Endothelial cell of umbilical vein (primary cell): ENCODE measurements at regions not wholly inside any gene's neighbourhood (a gene's known extent, or its start where the extent isn't known, plus 50 kb on each side); places are given as distances from the start of the nearest gene placed in this dataset.

ENCODE experiments used
- BruUV-seq: library from RNA; stranded (reverse); fragments of 400-500 nt; replicated peaks from 2 replicates; lab custom pipeline; 2021; lab: Mats Ljungman, UMichigan
- CTCF ChIA-PET: fragments of 300-600, 350-600 bp; sonication (Branson Sonifier 250); formaldehyde crosslinking; loops from one replicate; lab custom pipeline; 2021; ENCODE audit warnings: antibody characterized with exemption, inconsistent platforms; lab: Charles Lee
- POLR2A ChIA-PET: fragments of 300-600, 350-600 bp; sonication (Branson Sonifier 250); formaldehyde crosslinking; loops from one replicate; lab custom pipeline; 2021; ENCODE audit warnings: antibody characterized with exemption, inconsistent platforms; lab: Charles Lee
- DNase-seq: peaks from one replicate; pipeline ENCODE4 v3.0.0-alpha.2; 2011; ENCODE audit warnings: low read depth, low spot score
- FAIRE-seq: peaks from 2 replicates; lab custom pipeline; 2011; peaks lifted over from hg19 to GRCh38; lab: Jason Lieb, UNC
- H2AFZ ChIP-seq: 2 replicates; pipeline ENCODE4 v1.6.0; 2012; ENCODE audit warnings: low read depth, low read length, control low read depth, inconsistent platforms
- H3K27ac ChIP-seq: 2 replicates; pipeline ENCODE4 v1.5.1; 2011; ENCODE audit warnings: low read depth, mild to moderate bottlenecking, control low read depth, low read length, moderate library complexity; ENCODE audit not compliant: insufficient read depth
- H3K27me3 ChIP-seq, 2 experiments: 2 replicates each; pipeline versions ENCODE4 v1.6.0 to v1.6.1; 2011; ENCODE audit warnings: low read length in 2 of 2, mixed read lengths in 1 of 2; ENCODE audit not compliant: control insufficient read depth in 2 of 2, insufficient read depth in 2 of 2
- H3K36me3 ChIP-seq, 2 experiments: 2 replicates in 1 of 2; 3 replicates in 1 of 2; pipeline ENCODE4 v1.5.1; 2011; ENCODE audit warnings: low read length in 2 of 2, mild to moderate bottlenecking in 1 of 2, moderate library complexity in 1 of 2; ENCODE audit not compliant: control insufficient read depth in 2 of 2, insufficient read depth in 2 of 2; ENCODE audit errors: extremely low read depth in 1 of 2
- H3K4me1 ChIP-seq: 3 replicates; pipeline ENCODE4 v1.5.1; 2011; ENCODE audit warnings: mild to moderate bottlenecking, low read length; ENCODE audit not compliant: control insufficient read depth, insufficient read depth; ENCODE audit errors: extremely low read depth
- H3K4me2 ChIP-seq: 2 replicates; pipeline ENCODE4 v1.6.1; 2011; ENCODE audit warnings: low read length, control low read depth, mixed read lengths; ENCODE audit not compliant: insufficient read depth
- H3K4me3 ChIP-seq, 3 experiments: fragments of 200-600 bp in 1 of 3; sonication (generic), shearing (Covaris generic) in 1 of 3; replicated peaks in 1 of 3; 2 replicates each; pipeline ENCODE4 v1.5.1; 2011 to 2016; ENCODE audit warnings: control low read depth in 3 of 3, low read length in 3 of 3, mild to moderate bottlenecking in 2 of 3, inconsistent platforms in 1 of 3, low read depth in 1 of 3, moderate library complexity in 1 of 3; ENCODE audit not compliant: insufficient read depth in 1 of 3
- H3K79me2 ChIP-seq: 2 replicates; pipeline ENCODE4 v1.6.0; 2012; ENCODE audit warnings: low read length, inconsistent platforms; ENCODE audit not compliant: control insufficient read depth, insufficient read depth
- H3K9ac ChIP-seq: replicated peaks from 2 replicates; pipeline ENCODE3; 2011; ENCODE audit warnings: low read length, control low read depth; ENCODE audit not compliant: insufficient read depth; ENCODE audit errors: extremely low read depth
- H3K9me1 ChIP-seq: replicated peaks from 3 replicates; pipeline ENCODE4 v1.6.0; 2011; ENCODE audit warnings: mild to moderate bottlenecking, low read length; ENCODE audit not compliant: control insufficient read depth, insufficient read depth; ENCODE audit errors: extremely low read depth
- H3K9me3 ChIP-seq: replicated peaks from 2 replicates; pipeline ENCODE4 v1.5.1; 2012; ENCODE audit warnings: low read length, inconsistent platforms; ENCODE audit not compliant: control insufficient read depth, insufficient read depth
- H4K20me1 ChIP-seq: replicated peaks from 2 replicates; pipeline ENCODE3; 2011; ENCODE audit warnings: mild to moderate bottlenecking, low read length; ENCODE audit not compliant: control insufficient read depth, insufficient read depth; ENCODE audit errors: extremely low read depth
- EZH2 ChIP-seq: IDR thresholded peaks from 2 replicates; pipeline ENCODE4 v1.6.1; 2012; ENCODE audit warnings: borderline replicate concordance, low read depth, mild to moderate bottlenecking, moderate library complexity, low read length, inconsistent platforms; ENCODE audit not compliant: severe bottlenecking
- FOS ChIP-seq: IDR thresholded peaks from 2 replicates; pipeline ENCODE4 v1.6.1; 2011; ENCODE audit warnings: mild to moderate bottlenecking, low read length, moderate library complexity, borderline replicate concordance; ENCODE audit not compliant: insufficient read depth
- GATA2 ChIP-seq: IDR thresholded peaks from 2 replicates; pipeline ENCODE4 v1.7.0; 2011; ENCODE audit warnings: low read depth, mild to moderate bottlenecking, moderate library complexity, mixed read lengths, low read length; ENCODE audit not compliant: insufficient read length, insufficient read depth
- JUN ChIP-seq: IDR thresholded peaks from 2 replicates; pipeline ENCODE4 v1.6.1; 2011; ENCODE audit warnings: borderline replicate concordance, low read depth; ENCODE audit not compliant: insufficient read length, insufficient read depth
- MYC ChIP-seq: IDR thresholded peaks from one replicate; pipeline ENCODE4 v1.6.1; 2011; ENCODE audit warnings: mild to moderate bottlenecking, low read depth, low read length
- POLR2A ChIP-seq: IDR thresholded peaks from 2 replicates; pipeline ENCODE4 v1.6.1; 2012; ENCODE audit warnings: low read depth, mild to moderate bottlenecking, control low read depth, low read length
- POLR2AphosphoS5 ChIP-seq: IDR thresholded peaks from 2 replicates; pipeline ENCODE4 v1.6.1; 2012; ENCODE audit warnings: low read depth, mild to moderate bottlenecking, control low read depth, low read length, moderate library complexity; ENCODE audit not compliant: insufficient read depth
- dilution Hi-C: fragments of 300-500 bp; cut with MboI; formaldehyde crosslinking; loops from one replicate; pipeline ENCODE4 v1.15.0; 2019; ENCODE audit warnings: low sequenced_read_pairs; ENCODE audit not compliant: extremely low pct_ligation_motif_present
- intact Hi-C: fragments of 100-400 bp; cut with micrococcal nuclease; formaldehyde crosslinking; loops from one replicate; pipeline ENCODE4 v1.10.0; 2022
- TF ChIP-seq, protein P1 (sequence below): IDR thresholded peaks from 2 replicates; pipeline ENCODE4 v1.6.1; 2011; ENCODE audit not compliant: insufficient read depth, insufficient read length
- TF ChIP-seq, protein P2 (sequence below), 2 donors: IDR thresholded peaks; 1 replicate in 1 of 2; 2 replicates in 1 of 2; pipeline ENCODE4 v1.5.1; 2011; ENCODE audit warnings: low read length in 2 of 2, mild to moderate bottlenecking in 2 of 2, moderate library complexity in 2 of 2, control low read depth in 1 of 2, inconsistent platforms in 1 of 2, low read depth in 1 of 2; ENCODE audit not compliant: insufficient read depth in 1 of 2; ENCODE audit errors: extremely low read depth in 1 of 2

DNA sequence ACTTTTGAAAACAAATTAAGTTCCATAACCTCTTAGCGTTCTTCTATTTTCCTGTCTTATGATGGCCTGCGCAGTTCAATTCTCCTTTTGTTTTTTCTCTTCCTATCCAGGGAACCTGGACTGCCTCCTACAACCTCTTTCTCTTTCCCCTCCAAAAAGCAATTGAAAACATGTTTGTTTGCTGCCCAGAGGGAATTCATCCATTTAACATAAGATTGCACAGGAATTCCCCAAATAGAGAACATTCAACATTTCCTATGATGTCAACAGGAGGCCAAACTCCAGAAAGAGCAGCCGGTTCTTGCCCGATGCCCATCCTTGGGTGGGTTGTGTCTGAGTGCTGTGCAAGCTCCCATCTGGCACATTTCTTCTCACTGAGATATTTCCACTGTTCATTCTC, 94.2 kb upstream of the NRP1 start:
- dilution Hi-C loops (no loop called here), intact Hi-C loops (no loop called here)
- Histone ChIP-seq H2AFZ (no peak overlapping the region), H3K4me2 (no peak overlapping the region), H3K9me1 (no peaks in the 10 kb centered on the region), H3K27me3 (peaks cover 3 to 4% of the 10 kb centered on the region in 2 experiments), H3K27ac (no peak overlapping the region), H3K9ac (no peak overlapping the region), H3K9me3 (no peaks in the 10 kb centered on the region), H3K4me3 (no peak overlapping the region), H3K36me3 (no peaks in the 10 kb centered on the region), H3K79me2 (no peaks in the 10 kb centered on the region), H3K4me1 (no peaks in the 10 kb centered on the region), H4K20me1 (no peaks in the 10 kb centered on the region)
- ChIA-PET CTCF (no interaction called here), POLR2A (no interaction called here)
- no TSS peak for BruUV-seq
- TF ChIP-seq, protein P1, sequence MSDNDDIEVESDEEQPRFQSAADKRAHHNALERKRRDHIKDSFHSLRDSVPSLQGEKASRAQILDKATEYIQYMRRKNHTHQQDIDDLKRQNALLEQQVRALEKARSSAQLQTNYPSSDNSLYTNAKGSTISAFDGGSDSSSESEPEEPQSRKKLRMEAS, result no peak
- TF ChIP-seq FOS (no peak), POLR2A (no peak), JUN (no peak), EZH2 (no peak), POLR2AphosphoS5 (no peak), GATA2 (no peak), MYC (no peak)
- TF ChIP-seq, protein P2, sequence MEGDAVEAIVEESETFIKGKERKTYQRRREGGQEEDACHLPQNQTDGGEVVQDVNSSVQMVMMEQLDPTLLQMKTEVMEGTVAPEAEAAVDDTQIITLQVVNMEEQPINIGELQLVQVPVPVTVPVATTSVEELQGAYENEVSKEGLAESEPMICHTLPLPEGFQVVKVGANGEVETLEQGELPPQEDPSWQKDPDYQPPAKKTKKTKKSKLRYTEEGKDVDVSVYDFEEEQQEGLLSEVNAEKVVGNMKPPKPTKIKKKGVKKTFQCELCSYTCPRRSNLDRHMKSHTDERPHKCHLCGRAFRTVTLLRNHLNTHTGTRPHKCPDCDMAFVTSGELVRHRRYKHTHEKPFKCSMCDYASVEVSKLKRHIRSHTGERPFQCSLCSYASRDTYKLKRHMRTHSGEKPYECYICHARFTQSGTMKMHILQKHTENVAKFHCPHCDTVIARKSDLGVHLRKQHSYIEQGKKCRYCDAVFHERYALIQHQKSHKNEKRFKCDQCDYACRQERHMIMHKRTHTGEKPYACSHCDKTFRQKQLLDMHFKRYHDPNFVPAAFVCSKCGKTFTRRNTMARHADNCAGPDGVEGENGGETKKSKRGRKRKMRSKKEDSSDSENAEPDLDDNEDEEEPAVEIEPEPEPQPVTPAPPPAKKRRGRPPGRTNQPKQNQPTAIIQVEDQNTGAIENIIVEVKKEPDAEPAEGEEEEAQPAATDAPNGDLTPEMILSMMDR (IDR thresholded peaks at IDR 0.05; ENCODE audit: extremely low read depth in 1 of 2, insufficient read depth in 1 of 2, low read depth in 1 of 2, low read length in 2 of 2), result no peak
- no peak for FAIRE-seq
- no peak for DNase-seq
